Stimulated activated CD8-positive, alpha-beta memory T cell treated with anti-CD3 and anti-CD28 coated beads, Interleukin-12 subunit alpha, Interleukin-12 subunit beta, amount 100 ng/mL, for 24 hours (primary cell): ENCODE measurements at regions not wholly inside any gene's neighbourhood (a gene's known extent, or its start where the extent isn't known, plus 50 kb on each side); places are given as distances from the start of the nearest gene placed in this dataset.

Source experiments
- DNase-seq: peaks from one replicate; pipeline ENCODE4 v3.0.0-alpha.2; 2020; ENCODE audit errors: extremely low read depth

DNA sequence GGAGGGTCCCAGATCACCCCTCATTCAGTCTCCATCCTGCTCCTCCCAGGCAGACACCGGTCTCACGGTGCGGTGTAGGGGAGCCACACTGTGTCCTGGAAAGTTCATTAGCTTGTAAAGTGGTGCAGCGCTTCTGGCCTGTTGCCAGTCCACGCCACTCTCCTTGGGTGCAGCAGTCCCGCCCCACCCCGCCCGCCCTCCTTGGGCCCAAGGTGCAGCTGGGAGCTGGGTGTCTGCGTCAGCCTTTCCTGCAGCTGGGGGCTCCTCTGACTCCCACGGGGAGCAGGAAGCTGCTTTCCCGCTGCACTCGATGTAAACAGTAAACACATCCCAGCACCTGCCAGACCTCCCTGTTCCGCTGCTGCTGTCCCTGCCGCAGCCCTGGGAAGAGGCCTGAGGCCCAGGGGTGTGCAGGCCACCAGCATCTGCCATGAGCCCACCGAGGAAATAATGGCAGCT lies 53.8 kb upstream of the ASB18 start:
- DNase-seq, result no peak

DNA sequence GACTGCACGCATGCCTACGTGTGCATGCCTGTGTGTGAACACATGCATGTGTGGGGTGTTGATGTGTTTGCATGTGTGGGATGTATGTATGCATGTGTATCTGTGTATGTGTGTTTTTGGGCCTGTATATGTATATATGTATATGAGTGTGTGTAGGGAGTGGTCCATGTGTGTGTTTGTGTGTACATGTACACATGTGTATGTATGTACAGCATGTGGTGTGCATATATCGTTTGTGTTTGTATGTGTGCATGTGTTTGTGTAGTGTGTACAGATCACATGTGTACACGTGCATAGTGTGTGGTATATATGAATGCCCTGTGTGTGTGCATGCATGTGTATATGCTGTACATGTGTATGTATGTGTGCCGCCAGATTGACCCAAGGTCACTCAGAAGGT lies 54.2 kb upstream of the ASB18 start:
- no peak for DNase-seq

DNA sequence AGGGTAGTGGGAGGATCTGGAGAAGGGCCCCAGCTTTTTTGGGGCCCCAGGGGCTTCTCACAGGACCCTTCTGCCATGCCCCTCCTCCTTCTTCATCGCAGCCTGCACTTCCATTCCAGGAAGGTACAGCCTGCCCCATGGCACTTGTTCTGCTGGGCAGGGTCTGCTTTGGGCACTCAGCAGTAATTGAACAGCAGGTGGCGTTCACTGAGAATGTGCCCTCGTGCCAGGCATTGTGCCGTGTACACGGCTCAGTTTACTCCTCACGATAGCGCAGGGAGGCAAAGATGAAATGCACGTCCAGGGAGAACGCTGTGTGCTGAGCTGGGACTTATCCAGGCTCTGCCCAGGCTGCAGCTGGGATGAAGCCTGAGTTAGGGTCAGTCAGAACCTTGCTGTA lies 54.8 kb upstream of the ASB18 start:
- no peak for DNase-seq

DNA sequence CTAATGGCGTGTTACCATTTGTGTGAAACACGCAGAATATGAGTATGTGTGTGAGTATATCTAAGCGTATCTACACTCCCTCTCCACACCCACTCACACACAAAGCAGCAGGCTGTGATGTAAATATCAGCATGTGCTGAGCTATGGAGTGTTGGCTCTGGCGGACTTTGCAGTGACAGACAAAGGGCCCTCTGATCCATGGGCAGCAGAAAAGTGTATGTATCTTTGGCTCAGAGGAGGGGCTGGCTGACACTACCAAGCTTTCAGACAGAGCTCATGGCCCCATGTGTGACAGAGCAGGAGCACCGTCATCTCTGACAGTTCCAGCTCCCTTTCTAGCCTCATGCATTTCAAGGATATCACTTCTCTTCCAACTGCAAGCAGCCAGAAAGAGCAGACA lies 57.2 kb upstream of the ASB18 start:
- DNase-seq, result no peak

DNA sequence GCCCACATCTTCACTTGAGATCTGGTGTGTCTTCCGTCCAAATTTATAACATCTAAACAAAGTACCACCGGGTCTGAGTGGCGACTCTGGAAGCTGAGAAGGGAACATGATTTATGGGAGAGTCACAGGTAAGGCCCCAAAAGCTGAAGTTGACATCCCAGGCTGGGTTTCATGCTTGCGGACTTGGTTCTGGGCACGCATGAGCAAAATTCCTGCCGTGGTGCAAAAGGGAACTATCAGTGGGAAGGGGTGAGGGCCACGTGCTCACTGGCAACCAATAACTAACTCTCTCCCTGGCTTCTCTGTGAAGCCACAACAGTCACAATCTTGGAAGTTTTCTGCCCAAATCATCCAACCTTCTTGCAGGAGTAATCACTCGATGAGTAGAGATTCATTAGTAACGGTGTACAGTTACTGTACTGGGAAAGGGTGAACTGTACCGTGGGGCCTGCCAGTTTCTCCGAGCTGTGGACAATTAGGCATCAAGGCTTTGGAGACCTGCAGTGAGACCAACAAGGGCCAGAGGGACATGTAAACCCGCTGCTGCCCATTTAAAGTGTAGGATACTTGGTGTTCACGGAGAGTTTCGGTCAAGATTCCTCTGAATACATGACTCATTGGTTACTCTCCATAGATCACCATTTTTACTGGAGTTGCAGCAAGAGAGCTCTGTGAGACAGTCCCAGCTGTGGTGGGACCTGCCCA lies 69.4 kb upstream of the ASB18 start:
- DNase-seq, result no peak

DNA sequence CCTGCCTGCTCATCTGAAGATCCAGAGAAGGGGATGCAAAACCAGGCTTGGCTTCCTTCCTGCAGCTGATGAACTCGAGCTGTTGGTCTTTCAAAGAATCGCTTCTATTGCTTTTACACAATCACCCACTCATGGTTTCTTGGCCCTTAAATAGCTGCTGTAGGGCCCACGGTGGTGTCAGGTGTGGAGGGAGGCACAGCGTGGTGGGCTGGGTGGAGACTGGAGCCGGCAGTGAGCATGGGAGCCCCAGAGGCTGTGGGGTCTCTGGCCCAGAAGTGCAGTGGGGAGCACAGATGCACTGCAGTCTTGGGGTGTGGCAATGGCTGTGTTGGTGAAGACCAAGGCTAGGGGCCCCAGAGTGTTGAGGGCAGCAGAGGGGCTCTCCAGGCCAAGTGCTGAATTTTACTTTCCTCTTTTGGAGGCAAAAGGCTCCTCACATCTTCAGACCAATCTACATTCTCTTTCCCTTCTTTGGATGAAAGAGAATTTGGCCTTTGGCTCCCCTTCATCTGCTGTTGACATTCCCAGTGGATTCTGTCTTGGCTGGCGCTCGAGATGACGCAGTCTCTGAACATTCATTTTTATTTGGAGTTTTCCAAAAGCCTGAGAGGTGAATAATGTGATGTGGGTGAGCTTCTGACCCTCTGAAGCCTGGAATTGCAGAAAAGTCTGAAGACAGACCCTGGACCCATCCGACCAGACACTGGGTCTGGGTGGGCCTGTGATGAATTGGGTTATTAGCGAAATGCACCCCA lies 70.1 kb upstream of the ASB18 start:
- no peak for DNase-seq

DNA sequence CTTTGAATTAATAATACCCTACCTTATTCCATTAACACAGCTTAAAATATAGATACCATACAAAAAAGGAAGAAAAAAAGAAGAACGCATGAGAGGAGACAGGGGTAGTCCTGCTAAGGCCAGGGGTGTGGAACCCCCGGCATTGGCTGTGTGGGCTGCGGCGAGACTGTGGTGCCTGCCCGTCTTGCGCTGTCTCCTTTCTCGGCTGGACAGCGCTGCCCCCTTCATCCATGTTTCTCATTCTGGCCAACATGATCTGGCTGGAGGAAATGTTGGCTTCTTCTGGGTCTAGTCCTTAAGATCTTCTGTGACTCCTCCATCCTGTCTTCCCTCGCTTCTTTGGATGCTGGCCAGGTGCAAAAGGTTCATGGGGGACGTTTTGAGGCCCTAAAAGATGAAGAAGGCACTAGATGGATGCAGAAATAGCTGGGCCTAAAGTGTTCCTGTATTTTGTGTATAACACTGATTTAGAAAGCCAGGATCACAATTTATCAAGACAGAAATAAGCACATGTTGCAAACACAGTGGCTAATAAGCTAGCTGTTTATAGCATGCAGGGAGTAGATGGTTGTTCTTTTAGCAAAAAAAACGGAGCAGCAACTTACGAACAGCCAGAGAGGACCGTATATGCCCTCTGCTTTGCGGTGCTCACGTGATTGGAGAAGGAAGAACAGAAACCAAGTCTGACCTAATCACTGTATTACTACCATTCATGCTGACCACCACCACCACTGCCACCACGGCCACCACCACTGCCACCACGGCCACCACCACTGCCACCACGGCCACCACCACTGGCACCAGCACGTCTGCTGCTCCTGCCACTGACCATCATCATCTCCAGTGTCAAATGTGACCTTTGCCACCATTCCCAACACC lies 71.7 kb upstream of the ASB18 start:
- no peak for DNase-seq

DNA sequence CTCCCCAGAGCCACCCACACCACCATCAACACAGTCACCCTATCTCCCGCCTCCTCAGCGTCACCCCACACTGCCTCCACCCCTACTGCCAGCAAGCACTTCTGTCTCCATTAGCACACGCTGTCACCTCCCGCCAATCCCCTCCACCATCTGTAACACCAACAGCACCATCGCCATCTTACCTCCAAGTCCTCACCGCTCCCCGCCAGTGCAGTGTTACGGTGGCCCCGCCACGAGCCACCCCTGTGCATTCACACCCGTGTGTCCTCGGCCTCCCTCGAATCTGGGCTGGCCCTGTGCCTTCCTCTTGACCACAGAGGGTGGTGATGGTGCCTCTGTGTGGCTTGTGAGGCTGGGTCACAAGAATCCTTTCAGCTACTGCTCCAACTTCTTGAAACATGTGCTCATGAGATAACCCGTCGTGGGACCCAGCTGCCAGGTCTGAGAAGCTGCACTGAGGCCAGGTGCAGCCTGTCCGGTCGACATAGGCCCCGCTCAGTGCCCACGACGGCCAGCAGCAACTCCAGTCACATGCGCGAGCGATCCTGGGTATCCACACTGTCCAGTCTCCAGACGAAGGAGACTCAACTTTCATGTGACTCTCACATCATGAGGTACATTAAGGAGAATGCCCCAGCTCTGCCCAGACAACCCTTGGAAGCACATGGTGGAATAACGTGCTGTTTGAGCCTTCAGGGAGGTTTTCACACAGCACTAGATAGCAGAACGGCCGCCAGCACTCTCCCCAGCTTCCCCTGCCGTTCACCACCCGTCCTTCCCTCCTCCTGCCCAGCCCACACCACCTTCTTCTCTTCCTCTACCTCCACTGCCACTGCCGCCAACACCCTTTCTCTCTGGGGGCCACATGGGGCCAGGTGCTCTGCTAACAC lies 72.6 kb upstream of the ASB18 start:
- DNase-seq, result no peak

DNA sequence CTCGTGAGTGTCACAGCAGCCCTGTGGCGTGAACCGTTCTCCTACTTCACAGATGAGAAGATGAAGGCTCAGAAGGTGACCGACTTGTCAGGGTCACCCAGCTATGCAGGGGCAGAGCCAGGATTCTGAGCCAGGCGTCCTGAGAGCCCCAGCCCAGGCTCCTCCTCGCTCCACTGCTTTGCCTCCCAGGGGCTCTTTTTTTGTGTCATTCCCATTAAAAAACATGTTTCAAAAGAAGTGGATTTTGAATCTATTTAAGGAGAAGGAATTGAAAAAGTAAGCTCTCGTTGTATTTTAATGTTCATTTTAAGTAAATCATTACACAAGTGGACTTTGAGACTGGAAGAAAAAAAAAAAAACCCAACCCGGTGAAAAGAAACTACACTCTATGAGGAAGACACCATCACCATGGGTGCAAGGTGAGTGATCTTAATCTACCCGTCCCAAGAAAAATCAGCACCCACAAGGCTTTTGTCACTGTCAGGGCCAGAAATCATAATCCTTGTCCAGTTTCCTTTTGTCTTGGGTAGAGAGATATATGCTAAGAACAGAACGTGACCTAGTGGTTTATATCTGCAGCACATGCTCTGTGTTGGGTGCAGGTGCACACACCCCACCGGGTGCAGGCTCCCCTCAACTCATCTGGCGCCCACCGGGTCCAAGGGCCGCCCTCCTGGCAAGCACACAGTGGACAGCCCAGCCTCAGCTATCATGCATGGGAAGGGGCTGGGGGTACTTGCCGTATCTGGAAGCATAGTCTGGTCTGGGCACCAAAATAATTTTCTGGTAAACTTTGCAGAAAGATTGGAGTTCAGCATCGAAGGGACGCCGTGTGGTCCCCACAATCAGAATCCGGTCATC lies 73.5 kb upstream of the ASB18 start:
- DNase-seq, result no peak

DNA sequence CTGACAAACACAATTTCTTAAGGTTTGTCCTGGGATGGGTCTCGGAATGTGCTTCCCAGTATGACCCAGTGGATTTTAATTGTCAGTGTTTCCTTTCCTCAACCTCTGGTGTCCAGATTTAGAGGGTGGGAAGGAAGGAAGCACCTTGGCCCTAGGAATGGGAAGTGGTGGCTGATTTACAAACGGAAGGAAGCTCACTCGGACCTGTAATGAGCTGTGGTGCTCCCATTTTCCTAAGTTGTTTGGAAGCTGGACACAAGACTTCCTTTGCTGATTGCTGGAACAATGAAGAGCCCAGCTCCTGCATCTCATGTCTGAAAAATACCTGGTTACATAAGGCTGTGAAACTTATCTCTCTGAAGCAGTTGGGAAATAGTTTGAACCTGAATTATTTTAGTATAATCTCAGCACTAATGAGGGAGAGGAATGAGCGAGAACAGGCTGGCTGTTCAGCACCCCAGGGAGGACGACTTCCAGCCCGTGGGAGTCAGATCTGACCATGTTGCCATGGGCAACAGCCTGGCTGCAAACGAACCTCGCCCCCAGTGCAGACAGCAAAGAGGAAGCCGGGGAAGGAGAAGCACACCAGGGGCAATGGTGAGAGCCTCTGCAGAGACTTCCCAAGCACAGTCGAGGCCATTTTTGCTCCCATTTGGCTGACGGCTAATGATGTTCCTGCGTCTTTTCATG lies 74.4 kb upstream of the ASB18 start:
- DNase-seq, result no peak

DNA sequence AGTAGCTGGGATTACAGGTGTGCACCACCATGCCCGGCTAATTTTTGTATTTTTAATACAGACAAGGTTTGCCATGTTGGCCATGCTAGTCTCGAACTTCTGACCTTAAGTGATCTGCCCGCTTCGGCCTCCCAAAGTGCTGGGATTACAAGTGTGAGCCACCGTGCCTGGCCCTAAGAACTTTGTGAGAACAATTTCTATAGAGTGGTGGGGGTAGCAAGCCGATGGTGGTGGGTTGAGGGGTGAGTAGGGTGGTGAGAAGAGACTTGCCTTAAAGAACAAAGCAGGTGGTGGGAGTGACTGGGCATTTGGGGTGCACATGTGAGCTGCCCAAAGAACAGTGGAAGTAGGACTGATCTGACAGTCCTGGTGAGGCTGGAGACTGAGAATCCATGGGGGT lies 76.0 kb upstream of the ASB18 start:
- no peak for DNase-seq

DNA sequence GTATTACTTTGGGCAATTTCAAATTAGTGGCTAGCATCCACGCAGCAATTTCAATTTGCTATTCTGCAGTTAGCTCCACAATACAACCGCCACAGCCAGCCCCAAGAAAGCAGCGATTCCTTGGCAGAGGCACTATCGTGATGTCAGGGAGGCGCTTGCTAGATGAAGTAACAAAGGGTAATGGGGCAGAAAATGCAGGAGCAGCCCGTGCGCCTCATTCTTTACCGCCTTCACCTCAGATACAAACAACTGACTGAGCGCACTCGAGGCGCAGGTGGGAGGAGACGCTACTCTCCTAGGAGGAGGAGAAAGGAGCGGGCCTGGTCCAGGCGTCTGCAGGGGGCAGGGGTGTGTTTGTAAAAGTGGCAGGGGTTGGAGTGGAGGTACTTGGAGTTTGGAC lies 76.9 kb upstream of the ASB18 start:
- no peak for DNase-seq

DNA sequence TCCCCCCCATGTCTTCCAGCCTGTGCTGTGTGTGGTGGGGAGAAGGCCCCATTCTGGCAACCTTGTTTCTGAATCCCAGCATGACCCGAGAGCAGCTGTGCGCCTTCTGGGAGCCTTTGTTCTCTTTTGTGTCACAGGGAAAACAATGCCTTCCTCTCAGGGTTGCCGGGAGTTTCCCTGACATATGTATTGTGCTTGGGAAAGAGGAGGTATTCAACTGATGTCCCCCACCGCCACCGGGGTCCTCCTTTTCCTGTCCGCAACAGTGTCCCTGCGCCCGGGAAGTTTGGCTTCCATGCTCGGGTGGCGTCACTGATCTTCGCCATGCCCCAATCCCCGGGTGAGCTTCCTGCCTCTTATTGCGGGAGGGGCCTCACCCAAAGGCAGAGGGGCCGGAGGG lies 77.5 kb upstream of the ASB18 start:
- DNase-seq, result no peak

DNA sequence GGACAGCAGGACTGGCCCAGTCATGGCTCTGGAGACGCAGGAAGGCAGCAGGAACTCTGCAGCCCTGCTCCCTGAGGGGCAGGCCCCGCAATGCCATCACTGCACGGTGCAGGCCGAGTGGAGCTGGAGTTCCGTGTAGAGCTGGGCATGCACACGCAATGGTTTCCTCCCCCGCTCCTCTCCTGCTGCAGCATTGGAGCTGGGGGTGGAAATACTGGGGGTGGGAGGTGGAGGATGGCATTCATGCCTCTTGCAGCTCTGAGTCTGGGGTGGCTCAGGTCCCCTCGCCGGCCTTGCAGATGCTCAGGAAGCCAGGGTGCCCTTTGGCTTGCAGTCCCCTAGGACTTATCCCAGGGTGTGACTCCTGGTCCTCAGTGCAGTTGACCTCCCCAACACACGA lies 78.3 kb upstream of the ASB18 start:
- no peak for DNase-seq

DNA sequence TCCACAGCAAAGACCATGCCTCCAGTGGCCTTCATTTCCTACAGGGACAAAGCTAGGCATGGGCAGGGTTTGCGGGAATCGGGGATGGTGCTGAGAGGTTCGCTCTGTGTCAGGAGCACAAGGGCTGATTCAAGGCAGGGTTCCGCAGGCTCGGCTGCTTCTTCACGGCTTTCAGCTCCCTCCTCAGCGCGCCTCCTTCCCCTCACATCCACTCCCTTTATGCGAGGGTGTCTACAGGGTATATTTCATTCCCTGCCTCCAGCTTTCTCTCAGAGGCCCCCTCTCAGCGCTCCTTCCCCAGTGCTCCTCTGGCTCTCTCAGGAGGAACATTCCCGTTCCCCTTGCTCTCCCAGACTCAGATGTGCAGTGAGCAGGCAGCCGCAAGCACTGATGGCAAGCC lies 78.7 kb upstream of the ASB18 start:
- no peak for DNase-seq

DNA sequence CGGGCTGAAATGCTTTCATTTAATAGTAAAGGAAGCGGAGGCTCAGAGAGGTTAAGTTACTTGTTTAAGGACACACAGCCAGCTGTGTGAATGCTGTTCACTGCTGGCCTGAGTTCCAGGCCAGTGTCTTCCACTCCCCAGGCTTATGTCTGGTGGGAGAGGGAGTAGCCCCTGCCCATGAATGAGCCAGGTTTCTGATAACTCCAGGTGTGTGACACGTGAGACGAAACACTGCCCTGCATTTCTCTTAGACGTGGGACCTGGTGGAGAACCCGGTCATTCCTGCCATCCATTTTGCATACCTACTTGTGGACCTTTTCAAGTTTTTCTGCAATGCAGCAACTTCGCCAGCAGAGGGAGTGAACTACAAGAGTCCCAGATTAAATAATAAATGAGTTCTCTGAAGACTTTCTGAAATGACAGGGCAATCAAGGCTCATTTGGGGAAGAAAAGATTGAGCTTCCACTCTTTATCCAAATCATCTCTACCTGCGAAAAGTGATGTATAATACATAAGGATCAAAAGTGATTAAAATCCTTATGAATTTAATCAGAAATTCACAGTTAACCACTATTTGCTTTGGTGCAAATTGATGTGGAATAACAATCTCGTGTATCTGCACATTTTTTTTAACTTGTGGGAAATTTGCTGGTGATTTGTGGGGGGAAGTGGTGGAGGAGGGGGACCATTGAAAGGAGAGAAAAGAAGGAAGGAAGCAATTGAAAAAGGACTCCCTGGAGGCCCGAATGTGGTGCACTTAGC lies 79.4 kb upstream of the ASB18 start:
- peak; percentile 22 for DNase-seq

DNA sequence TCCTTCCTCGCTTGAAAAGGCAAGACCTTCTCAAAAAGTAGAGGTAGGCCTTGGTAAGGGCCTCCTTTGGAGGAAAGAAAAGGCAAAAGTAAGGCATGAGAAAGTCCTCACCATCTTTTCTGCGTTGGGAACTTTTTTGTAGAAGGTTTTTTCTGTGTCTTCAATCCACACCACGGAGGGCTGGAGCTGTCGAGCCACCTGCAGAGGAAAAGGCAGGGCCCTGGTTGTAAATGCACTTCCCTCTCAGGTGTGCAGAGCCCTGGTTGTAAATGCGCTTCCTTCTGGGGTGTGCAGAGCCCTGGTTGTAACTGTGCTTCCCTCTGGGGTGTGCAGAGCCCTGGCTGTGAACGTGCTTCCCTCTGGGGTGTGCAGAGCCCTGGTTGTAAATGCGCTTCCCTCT lies 80.2 kb upstream of the ASB18 start:
- DNase-seq, result no peak

DNA sequence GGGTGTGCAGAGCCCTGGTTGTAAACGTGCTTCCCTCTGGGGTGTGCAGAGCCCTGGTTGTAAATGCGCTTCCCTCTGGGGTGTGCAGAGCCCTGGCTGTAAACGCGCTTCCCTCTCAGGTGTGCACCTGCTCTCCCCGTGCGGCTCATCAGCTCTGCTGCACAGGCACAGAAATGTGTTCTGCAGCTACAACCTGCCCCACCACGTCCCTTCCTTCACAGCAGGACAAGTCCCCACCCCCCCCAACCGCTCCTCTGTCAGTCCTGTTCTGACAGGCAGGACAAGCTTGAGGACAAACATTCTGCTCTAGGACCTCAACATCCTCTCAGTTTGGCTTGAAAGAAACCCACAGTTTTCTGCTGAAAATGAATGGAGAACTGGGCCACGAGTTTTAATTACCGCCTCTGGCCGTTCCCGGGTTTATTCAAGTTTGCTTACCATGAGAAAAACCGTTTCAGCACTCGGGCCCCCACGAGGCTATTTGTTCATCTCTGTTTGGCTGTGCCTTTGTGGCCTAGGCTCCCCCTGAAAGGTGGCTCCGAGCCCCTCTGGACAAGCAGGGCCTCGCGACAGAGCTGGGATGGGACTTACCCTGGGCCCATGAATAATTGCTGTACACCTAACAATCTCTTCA lies 81.0 kb upstream of the ASB18 start:
- DNase-seq, result no peak

DNA sequence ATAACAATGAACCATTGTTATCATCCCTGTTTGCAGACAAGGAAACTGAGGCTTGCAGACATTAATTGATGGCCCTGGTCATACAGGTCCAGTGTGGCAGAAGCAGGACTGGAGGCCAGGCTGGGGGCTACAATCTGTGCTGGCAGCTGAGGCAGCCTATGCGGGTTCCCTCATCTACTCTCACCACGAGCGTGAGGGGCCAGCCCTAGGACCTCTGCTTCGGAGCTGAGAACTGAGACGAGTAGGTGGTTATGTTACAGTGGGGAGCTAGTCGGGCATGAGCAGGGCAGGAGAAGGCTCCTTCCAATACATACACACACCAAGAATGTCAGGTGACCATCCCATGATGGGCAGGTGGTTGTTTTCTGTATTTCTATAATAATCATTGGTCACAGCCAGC lies 82.2 kb upstream of the ASB18 start:
- no peak for DNase-seq
